ENCODE measurements at regions not wholly inside any gene's neighbourhood (a gene's known extent, or its start where the extent isn't known, plus 50 kb on each side); places are given as distances from the start of the nearest gene placed in this dataset.

DNA sequence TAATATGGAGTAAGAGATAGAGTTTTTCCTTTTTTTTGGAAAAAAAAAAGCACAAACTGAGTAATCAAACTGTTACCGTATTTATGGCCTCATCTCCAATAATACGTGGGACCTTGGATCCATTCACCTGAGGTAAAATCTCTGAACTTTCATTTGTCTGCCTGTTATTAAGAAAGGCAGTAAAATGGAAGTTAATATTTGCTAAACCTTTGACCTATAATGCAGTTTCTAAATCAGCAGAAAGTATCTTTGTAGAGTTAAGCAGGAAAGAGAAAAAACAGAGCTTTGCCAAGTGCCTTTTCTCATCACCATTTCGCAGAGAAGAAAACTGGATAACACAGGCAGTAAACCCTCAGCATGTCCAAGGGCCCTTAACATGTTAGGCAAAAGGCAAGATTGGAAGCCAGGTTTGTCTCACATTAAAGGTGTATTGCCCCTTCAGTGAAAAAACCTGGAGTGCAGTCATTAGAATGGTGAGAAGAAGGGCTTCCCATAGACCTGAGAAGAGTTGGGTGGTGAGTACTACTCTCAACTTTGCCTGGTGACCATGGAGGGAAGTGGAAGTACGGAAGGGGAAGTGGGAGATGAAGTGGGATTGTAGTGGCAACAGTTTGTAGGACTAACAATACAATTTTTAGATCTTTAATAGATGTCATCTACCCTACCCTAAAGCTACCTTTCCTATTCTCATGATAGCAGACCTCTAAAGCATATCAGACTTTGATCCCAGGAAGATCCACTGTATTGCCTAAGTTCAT is 65.4 kb upstream of the GRAMD2B start:
- ChIA-PET POLR2A (interaction anchor here (0.5 to 1.3 kb wide), 6 partner anchors 13 to 1705 kb away, joined by 3 to 7 read pairs (median 4); no protein-coding TSS in a partner anchor), CTCF (ENCODE audit: unreplicated experiment) (no interaction called here)
- Histone ChIP-seq H4K20me1 (ENCODE audit: insufficient read depth, low read length) (no peaks in the 10 kb centered on the region), H2AFZ (ENCODE audit: low read length) (no peak overlapping the region), H3K79me2 (ENCODE audit: insufficient read depth, low read depth, low read length) (no peaks in the 10 kb centered on the region), H3K9me3 (ENCODE audit: low read length) (no peaks in the 10 kb centered on the region), H3K9me2 (ENCODE audit: insufficient read depth, low read length) (no peaks in the 10 kb centered on the region), H3K4me2 (ENCODE audit: low read length) (no peak overlapping the region), H3K27ac (ENCODE audit: low read depth, low read length, poor library complexity, severe bottlenecking) (no peak overlapping the region), H3K4me1 (ENCODE audit: insufficient read depth, low read length, poor library complexity, severe bottlenecking) (no peaks in the 10 kb centered on the region), H3K4me3 (ENCODE audit: low read depth, low read length, poor library complexity, severe bottlenecking) (no peak overlapping the region), H3K36me3 (ENCODE audit: insufficient read depth, low read length) (no peaks in the 10 kb centered on the region)
- no TSS peak for BruUV-seq (replicated peaks)
- intact Hi-C loops (cut with micrococcal nuclease; ENCODE audit: unreplicated experiment), result loop anchor here (5.0 kb wide), 1 partner anchor 295 kb away; no protein-coding TSS in a partner anchor
- TF ChIP-seq, protein P1, sequence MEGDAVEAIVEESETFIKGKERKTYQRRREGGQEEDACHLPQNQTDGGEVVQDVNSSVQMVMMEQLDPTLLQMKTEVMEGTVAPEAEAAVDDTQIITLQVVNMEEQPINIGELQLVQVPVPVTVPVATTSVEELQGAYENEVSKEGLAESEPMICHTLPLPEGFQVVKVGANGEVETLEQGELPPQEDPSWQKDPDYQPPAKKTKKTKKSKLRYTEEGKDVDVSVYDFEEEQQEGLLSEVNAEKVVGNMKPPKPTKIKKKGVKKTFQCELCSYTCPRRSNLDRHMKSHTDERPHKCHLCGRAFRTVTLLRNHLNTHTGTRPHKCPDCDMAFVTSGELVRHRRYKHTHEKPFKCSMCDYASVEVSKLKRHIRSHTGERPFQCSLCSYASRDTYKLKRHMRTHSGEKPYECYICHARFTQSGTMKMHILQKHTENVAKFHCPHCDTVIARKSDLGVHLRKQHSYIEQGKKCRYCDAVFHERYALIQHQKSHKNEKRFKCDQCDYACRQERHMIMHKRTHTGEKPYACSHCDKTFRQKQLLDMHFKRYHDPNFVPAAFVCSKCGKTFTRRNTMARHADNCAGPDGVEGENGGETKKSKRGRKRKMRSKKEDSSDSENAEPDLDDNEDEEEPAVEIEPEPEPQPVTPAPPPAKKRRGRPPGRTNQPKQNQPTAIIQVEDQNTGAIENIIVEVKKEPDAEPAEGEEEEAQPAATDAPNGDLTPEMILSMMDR (conservative IDR thresholded peaks at IDR 0.05; ENCODE audit: low read length), result no peak
- no peak for TF ChIP-seq EZH2phosphoT487 (IDR thresholded peaks at IDR 0.05; ENCODE audit: borderline replicate concordance, low read depth, low read length)
- DNase-seq (ENCODE audit: low spot score), result no peak

DNA sequence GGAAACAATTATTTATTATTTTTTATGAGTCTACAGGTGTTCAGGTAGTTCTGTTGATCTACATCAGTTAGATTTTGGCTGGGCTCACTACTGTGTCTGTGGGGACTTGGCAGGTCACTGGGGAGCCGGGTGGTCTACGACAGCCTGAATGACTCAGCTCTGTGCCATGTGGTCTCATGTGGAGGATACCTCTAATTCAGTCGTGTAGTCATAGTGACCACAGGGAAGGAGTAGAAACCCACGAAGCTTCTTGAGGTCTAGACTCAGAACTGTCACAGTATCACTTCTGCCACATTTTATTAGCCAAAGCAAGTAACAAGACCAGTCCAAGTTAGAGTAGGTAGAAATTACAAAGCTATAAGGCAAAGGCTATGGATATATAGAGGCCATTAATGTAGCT is 64.7 kb upstream of the GRAMD2B start:
- Histone ChIP-seq H3K4me3 (ENCODE audit: low read depth, low read length, poor library complexity, severe bottlenecking) (no peak overlapping the region), H3K9me3 (ENCODE audit: low read length) (no peaks in the 10 kb centered on the region), H2AFZ (ENCODE audit: low read length) (no peak overlapping the region), H3K4me1 (ENCODE audit: insufficient read depth, low read length, poor library complexity, severe bottlenecking) (no peaks in the 10 kb centered on the region), H3K36me3 (ENCODE audit: insufficient read depth, low read length) (no peaks in the 10 kb centered on the region), H3K79me2 (ENCODE audit: insufficient read depth, low read depth, low read length) (no peaks in the 10 kb centered on the region), H3K27ac (ENCODE audit: low read depth, low read length, poor library complexity, severe bottlenecking) (no peak overlapping the region), H4K20me1 (ENCODE audit: insufficient read depth, low read length) (no peaks in the 10 kb centered on the region), H3K9me2 (ENCODE audit: insufficient read depth, low read length) (no peaks in the 10 kb centered on the region), H3K4me2 (ENCODE audit: low read length) (no peak overlapping the region)
- no peak for DNase-seq (ENCODE audit: low spot score)
- no TSS peak for BruUV-seq (replicated peaks)
- POLR2A ChIA-PET, result interaction anchor here (1.2 to 1.3 kb wide), 2 partner anchors 13 to 16 kb away, joined by 3 to 4 read pairs; no protein-coding TSS in a partner anchor
- TF ChIP-seq, protein P1 (conservative IDR thresholded peaks at IDR 0.05; ENCODE audit: low read length), result no peak
- TF ChIP-seq EZH2phosphoT487 (IDR thresholded peaks at IDR 0.05; ENCODE audit: borderline replicate concordance, low read depth, low read length), result no peak
- intact Hi-C loops (cut with micrococcal nuclease; ENCODE audit: unreplicated experiment), result loop anchor here (5.0 kb wide), 1 partner anchor 294 kb away; no protein-coding TSS in a partner anchor
- CTCF ChIA-PET (ENCODE audit: unreplicated experiment), result no interaction called here

DNA sequence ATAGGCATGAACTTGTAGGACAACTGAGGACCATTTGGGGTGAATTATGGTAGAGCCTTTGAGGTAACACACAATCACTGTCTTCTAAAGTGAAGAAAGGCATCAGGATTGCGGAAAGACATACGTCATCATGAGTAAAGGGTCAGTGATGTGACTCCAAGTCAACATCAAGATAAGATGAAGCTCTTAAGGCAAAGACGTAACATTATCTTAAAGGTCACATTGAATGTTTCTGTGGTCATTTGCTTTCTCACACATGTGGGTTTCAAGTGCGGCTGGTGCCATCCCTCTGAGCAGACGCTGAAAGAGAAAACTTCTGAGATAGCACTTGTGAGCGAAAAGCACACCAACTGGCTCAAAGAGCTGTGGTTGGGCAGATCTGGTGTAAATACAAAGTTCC is 63.3 kb upstream of the GRAMD2B start:
- Histone ChIP-seq H3K79me2 (ENCODE audit: insufficient read depth, low read depth, low read length) (no peaks in the 10 kb centered on the region), H4K20me1 (ENCODE audit: insufficient read depth, low read length) (no peaks in the 10 kb centered on the region), H3K36me3 (ENCODE audit: insufficient read depth, low read length) (no peaks in the 10 kb centered on the region), H3K4me3 (ENCODE audit: low read depth, low read length, poor library complexity, severe bottlenecking) (no peak overlapping the region), H3K4me2 (ENCODE audit: low read length) (no peak overlapping the region), H3K9me3 (ENCODE audit: low read length) (no peaks in the 10 kb centered on the region), H2AFZ (ENCODE audit: low read length) (no peak overlapping the region), H3K4me1 (ENCODE audit: insufficient read depth, low read length, poor library complexity, severe bottlenecking) (no peaks in the 10 kb centered on the region), H3K9me2 (ENCODE audit: insufficient read depth, low read length) (no peaks in the 10 kb centered on the region), H3K27ac (ENCODE audit: low read depth, low read length, poor library complexity, severe bottlenecking) (no peak overlapping the region)
- TF ChIP-seq EZH2phosphoT487 (IDR thresholded peaks at IDR 0.05; ENCODE audit: borderline replicate concordance, low read depth, low read length), result no peak
- TF ChIP-seq, protein P1 (conservative IDR thresholded peaks at IDR 0.05; ENCODE audit: low read length), result no peak
- no peak for DNase-seq (ENCODE audit: low spot score)
- BruUV-seq (replicated peaks), result no TSS peak
- ChIA-PET POLR2A (interaction anchor here (0.6 to 1.6 kb wide), 2 partner anchors 11 to 646 kb away, joined by 3 to 6 read pairs; no protein-coding TSS in a partner anchor), CTCF (ENCODE audit: unreplicated experiment) (no interaction called here)
- intact Hi-C loops (cut with micrococcal nuclease; ENCODE audit: unreplicated experiment), result loop anchor here (5.0 kb wide), 1 partner anchor 292 kb away; no protein-coding TSS in a partner anchor
